GM19240 (cell line): ENCODE measurements at regions not wholly inside any gene's neighbourhood (a gene's known extent, or its start where the extent isn't known, plus 50 kb on each side); places are given as distances from the start of the nearest gene placed in this dataset.

Experiments used
- DNase-seq: peaks from one replicate; pipeline ENCODE4 v3.0.0; 2011; ENCODE audit warnings: low spot score; ENCODE audit not compliant: insufficient read length

- DNase-seq, result no peak
These were observed 96.8 kb upstream of the ATXN1 start for GRCh38 chr6:16857969-16858592.

DNA sequence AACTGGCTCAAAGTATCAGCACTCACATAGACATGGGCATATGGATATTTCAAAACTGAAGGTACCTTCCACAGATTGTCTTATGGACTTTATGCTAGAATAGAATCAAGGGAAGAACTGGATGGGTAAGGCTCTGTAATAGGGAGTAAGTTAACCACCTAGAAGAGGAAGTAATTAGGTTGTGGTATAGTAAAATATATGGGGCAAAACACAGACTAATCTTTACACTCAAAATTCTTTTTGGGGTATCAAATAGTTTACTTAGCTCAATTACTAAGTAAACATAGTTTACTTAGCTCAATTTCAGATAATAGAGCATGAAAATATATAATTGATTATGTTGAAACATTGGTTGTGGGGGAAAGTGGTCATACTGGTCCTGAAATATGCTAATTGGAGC lies 94.2 kb upstream of the ATXN1 start:
- no peak for DNase-seq

- DNase-seq, result peak; percentile 13
These were observed 93.7 kb upstream of the ATXN1 start for GRCh38 chr6:16854986-16855385.

GRCh38 chr6:16852671-16853070 lies 91.4 kb upstream of the ATXN1 start:
- DNase-seq, result no peak

DNA sequence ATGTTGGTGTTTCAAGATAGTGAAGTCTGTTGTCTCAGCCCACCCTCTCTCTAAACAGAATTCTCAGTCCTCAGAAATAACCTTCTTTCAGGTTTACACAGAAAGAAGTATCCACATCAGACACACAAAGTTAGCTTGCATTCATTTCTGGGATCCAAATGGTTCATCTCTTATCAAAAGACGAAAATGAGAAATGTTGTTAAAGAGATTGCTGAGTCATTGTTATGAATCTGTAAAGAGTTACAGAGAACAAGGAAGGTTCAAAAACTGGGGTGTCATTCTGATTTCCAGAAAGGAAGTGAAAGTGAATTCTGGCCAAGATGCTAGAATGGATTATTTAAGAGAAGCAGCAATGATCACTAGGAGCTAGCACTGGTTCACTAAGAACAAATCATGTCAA lies 90.5 kb upstream of the ATXN1 start:
- DNase-seq, result no peak

- no peak for DNase-seq
These were observed 89.8 kb upstream of the ATXN1 start for GRCh38 chr6:16851044-16851540.

GRCh38 chr6:16850681-16851026 lies 89.4 kb upstream of the ATXN1 start:
- no peak for DNase-seq

DNA sequence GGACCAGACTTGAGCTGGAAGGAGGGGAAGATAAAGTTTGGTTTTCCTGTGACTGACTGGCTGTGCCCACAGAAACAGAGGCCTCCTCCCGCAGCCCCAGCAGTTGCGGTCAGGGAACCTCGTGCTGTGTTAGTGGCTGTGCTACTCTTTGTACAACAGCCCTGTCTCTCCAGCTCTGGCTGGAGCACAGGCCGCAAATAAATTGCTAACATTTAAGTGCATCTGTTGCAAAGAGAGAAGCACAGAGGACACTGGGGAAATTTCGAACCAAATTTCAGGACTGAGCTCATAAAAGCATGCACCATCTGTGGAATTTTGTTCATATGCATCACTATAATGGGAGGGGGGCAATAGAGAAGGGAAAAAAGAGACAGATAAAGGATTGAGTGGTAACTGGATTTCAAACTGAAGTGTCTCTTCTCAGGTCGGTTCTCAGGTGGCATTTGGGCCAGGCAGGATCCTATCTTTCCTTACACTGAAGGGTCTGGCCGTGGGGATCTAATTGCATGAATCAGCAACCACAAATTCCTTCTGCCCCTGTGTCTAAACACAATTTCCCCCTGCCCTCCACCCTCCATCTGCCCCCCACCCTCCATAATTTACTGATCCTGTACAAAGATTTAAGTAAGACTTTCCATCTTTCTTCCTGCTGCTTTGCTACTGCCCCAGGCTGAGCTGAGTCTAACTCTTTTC lies 88.9 kb upstream of the ATXN1 start:
- DNase-seq, result no peak

GRCh38 chr6:16849280-16849987 lies 88.2 kb upstream of the ATXN1 start:
- no peak for DNase-seq

GRCh38 chr6:16846399-16846778 lies 85.1 kb upstream of the ATXN1 start:
- DNase-seq, result no peak

DNA sequence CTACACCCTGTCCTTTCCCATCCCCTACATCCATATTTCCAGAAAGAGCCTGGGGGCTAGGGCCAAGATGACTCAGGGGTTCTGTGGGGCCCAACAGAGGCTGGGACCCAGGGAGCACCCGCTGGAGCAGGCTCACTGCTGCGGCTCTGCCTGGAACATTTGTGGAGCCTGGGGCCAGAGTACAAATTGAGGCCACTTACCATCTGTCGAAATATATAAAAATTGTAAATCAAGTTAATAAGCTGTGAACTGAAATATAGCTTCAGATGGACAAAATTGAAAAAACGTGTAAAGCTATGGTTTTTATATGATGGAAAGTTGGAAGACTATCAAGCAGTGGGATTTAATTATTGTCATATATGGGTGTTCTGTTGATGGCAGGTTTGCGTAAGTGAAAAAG lies 82.9 kb upstream of the ATXN1 start:
- DNase-seq, result no peak

GRCh38 chr6:16842676-16843075 lies 81.4 kb upstream of the ATXN1 start:
- DNase-seq, result no peak

GRCh38 chr6:16841241-16841640 lies 80.0 kb upstream of the ATXN1 start:
- no peak for DNase-seq

DNA sequence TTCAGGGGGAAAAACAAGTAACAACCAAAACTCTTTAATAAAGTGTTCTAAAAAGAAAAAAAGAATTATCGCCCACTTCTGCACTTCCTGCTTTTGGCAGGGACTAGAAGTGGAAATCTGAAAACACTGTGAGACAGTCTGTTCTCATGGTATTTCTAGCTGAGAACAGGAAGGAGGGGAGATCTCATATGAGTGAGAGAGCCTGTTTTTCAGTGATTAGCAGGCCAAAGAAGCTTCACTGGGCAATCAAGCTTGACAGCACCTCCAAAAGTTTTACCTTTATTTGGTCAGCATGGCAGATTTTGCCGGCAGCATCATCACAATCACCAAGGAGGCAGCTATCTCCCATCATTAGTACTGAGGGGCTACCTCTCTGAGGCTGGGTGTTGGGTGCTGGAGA lies 79.5 kb upstream of the ATXN1 start:
- DNase-seq, result peak; percentile 13

GRCh38 chr6:16840291-16840690 lies 79.0 kb upstream of the ATXN1 start:
- no peak for DNase-seq

DNA sequence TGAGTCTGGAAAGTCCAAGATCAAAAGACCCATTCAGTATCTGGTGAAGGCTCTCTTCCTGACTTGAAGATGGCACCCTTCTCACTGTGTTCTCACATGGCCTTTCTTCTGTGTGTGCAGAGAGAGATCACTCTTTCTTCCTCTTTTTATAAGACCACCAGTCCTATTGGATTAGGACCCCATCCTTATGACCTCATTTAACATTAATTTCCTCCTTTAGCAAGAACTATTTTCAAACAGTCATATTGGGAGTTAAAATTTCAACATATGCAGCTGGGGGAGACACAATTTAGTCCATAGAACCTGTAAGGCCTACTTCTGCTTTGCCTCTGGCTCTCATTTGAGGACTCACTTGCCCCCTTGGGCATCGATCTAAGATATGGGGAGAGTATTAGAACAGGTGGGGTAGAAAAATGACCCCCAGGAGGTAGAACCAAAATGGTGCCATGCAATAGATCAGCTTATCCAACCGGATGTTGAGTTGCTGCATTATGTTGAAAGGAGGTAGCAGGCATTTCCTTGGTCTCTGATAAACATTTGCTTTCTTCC lies 78.4 kb upstream of the ATXN1 start:
- no peak for DNase-seq

- DNase-seq, result no peak
These were observed 76.1 kb upstream of the ATXN1 start for GRCh38 chr6:16837217-16837972.

DNA sequence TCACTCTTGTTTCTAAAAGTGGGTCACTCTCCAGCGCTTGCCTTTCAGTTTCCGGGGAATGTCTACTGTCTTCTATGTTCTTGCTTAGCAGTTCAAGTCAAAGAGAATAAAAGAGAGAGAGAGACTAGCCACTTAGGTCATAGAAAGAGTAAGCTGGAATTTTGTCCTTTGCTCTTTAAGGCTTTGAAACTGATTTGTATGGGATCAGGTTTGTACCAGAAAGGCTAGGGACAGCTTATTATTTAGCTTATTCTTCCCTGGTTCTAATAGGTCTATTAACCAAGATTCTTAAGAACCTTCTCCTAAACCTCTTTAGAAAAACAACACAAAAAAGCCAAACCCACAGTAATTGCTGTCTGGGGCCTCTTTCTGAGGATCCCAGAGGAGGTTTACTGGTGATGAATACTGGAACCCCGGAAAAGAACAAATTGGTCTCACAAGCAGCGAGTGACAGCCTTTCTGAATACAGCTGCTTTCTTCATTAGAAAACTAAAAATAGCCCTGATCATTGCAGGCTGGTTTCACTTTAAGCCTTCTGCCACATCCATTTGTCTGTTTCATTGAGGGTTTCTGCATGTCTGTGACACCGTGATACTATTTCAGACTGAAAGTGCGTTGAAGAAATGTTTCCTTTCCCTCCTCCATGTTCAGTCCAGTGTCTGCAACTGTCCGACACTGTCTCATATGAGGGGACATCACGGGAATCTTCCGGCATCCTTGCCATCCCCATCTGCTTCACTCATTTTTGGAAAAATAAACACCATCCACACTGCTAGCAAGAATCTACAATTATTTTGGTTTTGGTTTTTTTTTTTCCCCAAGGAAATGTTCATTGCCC lies 75.1 kb upstream of the ATXN1 start:
- DNase-seq, result peak; percentile 31

DNA sequence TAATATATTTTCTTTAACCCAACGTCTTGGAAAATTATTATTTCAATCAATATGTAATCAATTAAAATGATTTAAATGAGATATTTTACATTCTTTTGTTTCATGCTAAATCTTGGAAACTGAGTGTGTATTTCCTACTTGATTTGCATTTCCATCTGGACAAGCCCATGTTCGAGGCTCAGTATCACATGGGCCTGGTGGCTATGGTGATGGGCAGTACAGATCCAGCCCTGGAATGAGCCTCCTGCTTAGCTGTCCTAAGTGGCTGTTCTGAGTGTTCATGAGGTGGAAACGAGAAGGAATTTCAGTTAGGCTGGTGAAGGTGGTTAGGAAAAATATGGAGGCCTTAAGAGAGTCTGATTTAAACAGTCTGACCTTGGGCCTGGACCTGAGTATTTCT lies 73.0 kb upstream of the ATXN1 start:
- no peak for DNase-seq

DNA sequence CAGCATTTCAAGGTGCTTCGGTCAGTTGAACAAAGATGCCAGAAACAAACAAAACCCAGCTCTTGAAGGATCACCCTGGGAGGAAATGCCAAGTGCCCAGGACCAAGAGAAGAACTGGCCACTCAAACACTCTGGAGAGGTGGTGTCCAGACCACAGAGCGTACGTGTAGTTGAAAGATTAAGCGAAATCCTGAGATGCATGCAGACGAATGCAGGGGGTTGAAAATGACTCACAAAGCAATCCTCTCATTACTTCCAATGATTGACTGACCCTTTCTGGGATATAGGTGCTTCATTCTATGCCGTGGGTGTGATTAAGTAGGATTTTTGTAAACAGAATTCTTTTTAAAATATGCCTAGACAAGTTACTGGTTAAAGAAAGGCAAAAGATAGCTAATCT lies 71.5 kb upstream of the ATXN1 start:
- no peak for DNase-seq

DNA sequence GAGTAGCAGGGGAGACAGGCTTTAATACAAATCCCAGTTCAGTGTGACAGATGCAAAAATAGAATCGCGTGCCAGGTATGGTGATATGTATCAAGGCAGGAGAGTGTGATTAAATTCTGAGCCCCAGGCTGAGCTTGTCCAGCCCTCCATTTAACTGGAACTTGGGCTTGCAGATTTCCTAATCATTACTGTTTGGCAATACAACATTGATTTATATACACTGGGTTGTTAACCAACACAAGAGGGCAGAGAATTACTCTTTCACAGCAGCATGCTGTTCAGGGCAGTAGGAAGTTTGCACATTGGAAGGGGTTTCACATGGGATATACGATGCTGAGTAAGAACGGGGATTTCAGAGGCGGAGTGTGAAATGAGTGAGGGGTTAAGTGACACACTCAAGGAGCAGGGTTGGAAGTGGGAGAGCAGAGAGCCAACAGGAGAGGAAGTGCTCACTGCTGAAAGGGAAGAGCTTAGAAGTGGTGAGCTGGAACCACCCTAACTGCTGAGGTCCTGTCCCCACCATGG lies 70.8 kb upstream of the ATXN1 start:
- DNase-seq, result no peak
